NB4 (cell line): ENCODE measurements at regions not wholly inside any gene's neighbourhood (a gene's known extent, or its start where the extent isn't known, plus 50 kb on each side); places are given as distances from the start of the nearest gene placed in this dataset.

ENCODE experiments used
- CTCF ChIP-seq: IDR thresholded peaks from one replicate; pipeline ENCODE4 v1.5.1; 2012; ENCODE audit warnings: low read depth, low read length
- MAX ChIP-seq: IDR thresholded peaks from 2 replicates; pipeline ENCODE4 v1.6.1; 2011; ENCODE audit warnings: low read depth, low read length
- POLR2A ChIP-seq: IDR thresholded peaks from 2 replicates; pipeline ENCODE4 v1.6.1; 2011; ENCODE audit warnings: mild to moderate bottlenecking; ENCODE audit not compliant: insufficient read length; ENCODE audit errors: extremely low read depth

- no peak for TF ChIP-seq CTCF
- no peak for TF ChIP-seq POLR2A
- no peak for TF ChIP-seq MAX
These were observed 580.5 kb upstream of the FAT1 start for GRCh38 chr4:187304133-187304532.
